ENCODE measurements at regions not wholly inside any gene's neighbourhood (a gene's known extent, or its start where the extent isn't known, plus 50 kb on each side); places are given as distances from the start of the nearest gene placed in this dataset.

DNA sequence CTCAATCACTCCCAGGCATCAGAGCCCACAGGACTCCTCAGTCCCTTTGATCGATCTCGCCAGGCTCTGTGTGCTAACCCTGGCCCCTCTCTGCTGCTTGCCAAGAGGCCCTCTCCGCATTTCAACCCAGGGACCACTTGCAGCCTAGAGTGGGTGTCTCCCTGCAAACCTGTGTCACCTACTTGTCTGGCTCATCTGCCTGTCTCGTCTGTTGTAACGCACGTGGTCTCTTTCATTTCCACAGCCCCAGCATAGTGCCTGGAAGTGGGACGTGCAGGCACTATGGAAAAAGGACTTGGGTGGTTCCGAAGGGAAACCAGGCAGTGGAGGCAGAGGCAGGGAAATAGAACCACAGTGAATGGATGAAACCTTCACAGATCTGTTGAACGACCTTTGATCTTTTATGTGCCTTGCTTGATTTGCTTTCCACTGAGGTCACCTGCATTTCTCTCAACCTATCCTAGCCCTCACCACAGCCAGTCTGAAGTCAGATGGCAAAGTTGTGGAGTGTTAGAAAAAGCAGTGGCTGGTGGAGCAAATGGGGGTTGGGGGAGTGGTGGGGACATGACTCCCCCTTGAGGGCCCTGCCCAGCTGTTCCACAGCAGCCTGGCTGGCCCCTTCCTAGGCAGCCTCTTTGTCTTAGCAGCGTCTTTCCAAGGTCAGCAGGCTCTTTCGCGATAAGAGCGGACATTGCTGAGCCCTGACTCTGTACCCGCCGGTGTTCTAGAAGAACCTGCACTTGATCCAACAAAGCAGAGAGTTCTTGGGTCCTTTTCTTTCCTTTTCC, 55.8 kb upstream of the TAGAP start:
- peak overlapping the region; percentile 75 for H3K27ac Mint-ChIP-seq
- intact Hi-C loops (cut with DNase I, micrococcal nuclease), result no loop called here
- no peaks in the 10 kb centered on the region for H3K9me3 Mint-ChIP-seq (ENCODE audit: low read depth)
- H3K4me3 Mint-ChIP-seq, result peak overlapping the region; percentile 6
- H3K36me3 Mint-ChIP-seq (ENCODE audit: low read depth), result no peaks in the 10 kb centered on the region
- H3K4me1 Mint-ChIP-seq, result peaks cover 81% of the 10 kb centered on the region
- ATAC-seq (peak; percentile 10), DNase-seq (peak; percentile 37)
- no peaks in the 10 kb centered on the region for H3K27me3 Mint-ChIP-seq
- ChIA-PET CTCF (interaction anchor here (1.1 to 16.1 kb wide), 5 partner anchors 9 to 92 kb away, joined by 3 to 330 read pairs (median 5); partner anchors contain the start of gene TAGAP), POLR2A (no interaction called here)

DNA sequence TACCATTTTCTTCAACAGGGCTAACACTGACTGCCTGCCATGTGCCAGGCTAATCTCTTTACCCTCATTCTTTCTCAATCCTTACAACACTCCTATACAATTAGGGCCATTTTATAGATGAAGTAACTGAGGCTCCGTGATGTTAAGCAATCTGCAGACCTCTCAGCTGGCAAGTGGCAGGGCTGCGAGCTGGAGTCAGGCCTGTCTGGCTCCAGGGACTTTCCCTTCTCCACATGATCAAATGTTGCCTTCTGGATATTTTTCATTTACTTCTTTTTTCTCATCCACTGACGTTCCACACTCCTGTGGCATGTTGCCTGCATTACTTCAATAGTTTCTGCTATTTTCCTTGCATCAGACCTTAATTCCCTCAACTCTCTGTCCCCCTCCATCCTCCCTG, 55.2 kb upstream of the TAGAP start:
- no peaks in the 10 kb centered on the region for H3K9me3 Mint-ChIP-seq (ENCODE audit: low read depth)
- H3K27me3 Mint-ChIP-seq, result no peaks in the 10 kb centered on the region
- ChIA-PET CTCF (interaction anchor here (0.6 to 16.1 kb wide), 7 partner anchors 11 to 755 kb away, joined by 3 to 330 read pairs (median 3); partner anchors contain the start of gene TAGAP), POLR2A (interaction anchor here (0.6 to 1.0 kb wide), 2 partner anchors 8 to 41 kb away, joined by 3 to 4 read pairs; no protein-coding TSS in a partner anchor)
- H3K36me3 Mint-ChIP-seq (ENCODE audit: low read depth), result no peaks in the 10 kb centered on the region
- peaks cover 83% of the 10 kb centered on the region for H3K4me1 Mint-ChIP-seq
- intact Hi-C loops (cut with DNase I, micrococcal nuclease), result no loop called here
- H3K4me3 Mint-ChIP-seq, result peak overlapping the region; percentile 6
- ATAC-seq (no peak), DNase-seq (no peak)
- peak overlapping the region; percentile 75 for H3K27ac Mint-ChIP-seq

DNA sequence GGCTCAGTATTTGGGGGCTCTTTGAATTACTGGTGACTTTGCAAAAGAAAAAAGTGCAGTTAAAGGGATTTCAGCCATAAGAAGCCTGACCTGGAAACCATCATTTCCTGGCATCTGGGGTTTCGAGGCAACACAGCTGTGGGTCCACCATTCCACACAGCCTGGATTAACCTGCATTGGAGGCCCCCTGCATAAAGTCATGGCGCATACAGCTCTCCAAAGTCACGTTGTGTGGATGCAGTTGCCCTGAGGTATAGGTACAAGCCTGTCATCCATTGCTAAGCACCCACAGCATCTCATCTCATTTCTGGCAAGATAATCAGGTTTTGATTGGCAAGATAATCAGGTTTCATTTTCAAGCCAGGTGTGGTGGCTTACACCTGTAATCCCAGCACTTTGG, 54.5 kb upstream of the TAGAP start:
- no peak for ATAC-seq
- no peaks in the 10 kb centered on the region for H3K27me3 Mint-ChIP-seq
- POLR2A ChIA-PET, result interaction anchor here (0.6 to 1.0 kb wide), 3 partner anchors 8 to 41 kb away, joined by 3 to 4 read pairs (median 3); no protein-coding TSS in a partner anchor

DNA sequence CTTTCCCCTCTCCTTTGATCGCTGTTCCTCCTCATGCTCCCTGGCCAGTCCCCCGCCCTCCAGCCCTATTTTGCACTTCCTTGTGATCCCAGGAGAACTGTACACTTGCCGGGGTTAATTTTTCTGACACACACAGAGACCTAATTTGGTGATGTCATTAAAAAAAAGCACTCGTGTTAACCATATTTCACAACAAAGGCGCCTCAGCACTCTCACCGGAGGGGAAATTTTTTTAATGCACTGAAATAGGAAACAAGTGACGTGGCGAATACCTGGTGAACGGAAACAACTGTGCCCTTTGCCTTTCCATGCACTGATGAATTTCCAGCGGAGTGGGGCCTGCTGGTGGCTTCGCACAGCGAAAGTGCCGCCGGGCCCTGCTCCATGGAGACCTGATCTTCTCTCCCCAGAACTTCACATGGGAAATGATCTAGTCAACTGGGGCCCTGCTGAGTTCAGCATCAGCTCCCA, 53.9 kb upstream of the TAGAP start:
- DNase-seq (peak; percentile 80), ATAC-seq (peak; percentile 52)
- H3K36me3 Mint-ChIP-seq (ENCODE audit: low read depth), result no peaks in the 10 kb centered on the region
- no peaks in the 10 kb centered on the region for H3K27me3 Mint-ChIP-seq
- POLR2A ChIA-PET, result interaction anchor here (0.9 kb wide), 1 partner anchor 17 kb away, joined by 3 read pairs; no protein-coding TSS in a partner anchor
- CTCF ChIA-PET, result interaction anchor here (0.8 to 16.1 kb wide), 7 partner anchors 9 to 188 kb away, joined by 3 to 330 read pairs (median 4); partner anchors contain the start of gene TAGAP
- peaks cover 83% of the 10 kb centered on the region for H3K4me1 Mint-ChIP-seq
- H3K27ac Mint-ChIP-seq, result peak overlapping the region; percentile 91
- intact Hi-C loops (cut with DNase I, micrococcal nuclease), result loop anchor here (1.0 kb wide), 4 partner anchors 39 to 445 kb away; no protein-coding TSS in a partner anchor
- peak overlapping the region; percentile 54 for H3K4me3 Mint-ChIP-seq
- no peaks in the 10 kb centered on the region for H3K9me3 Mint-ChIP-seq (ENCODE audit: low read depth)

More for the DNA sequence above, 54.5 kb upstream of the TAGAP start:
- Mint-ChIP-seq H3K27ac (peak overlapping the region; percentile 91), H3K9me3 (ENCODE audit: low read depth) (no peaks in the 10 kb centered on the region), H3K4me3 (no peak overlapping the region), H3K4me1 (peaks cover 83% of the 10 kb centered on the region), H3K36me3 (ENCODE audit: low read depth) (no peaks in the 10 kb centered on the region)
- CTCF ChIA-PET, result interaction anchor here (0.6 to 16.1 kb wide), 7 partner anchors 12 to 90 kb away, joined by 3 to 330 read pairs (median 3); partner anchors contain the start of gene TAGAP
- no peak for DNase-seq
- intact Hi-C loops (cut with DNase I, micrococcal nuclease), result no loop called here

DNA sequence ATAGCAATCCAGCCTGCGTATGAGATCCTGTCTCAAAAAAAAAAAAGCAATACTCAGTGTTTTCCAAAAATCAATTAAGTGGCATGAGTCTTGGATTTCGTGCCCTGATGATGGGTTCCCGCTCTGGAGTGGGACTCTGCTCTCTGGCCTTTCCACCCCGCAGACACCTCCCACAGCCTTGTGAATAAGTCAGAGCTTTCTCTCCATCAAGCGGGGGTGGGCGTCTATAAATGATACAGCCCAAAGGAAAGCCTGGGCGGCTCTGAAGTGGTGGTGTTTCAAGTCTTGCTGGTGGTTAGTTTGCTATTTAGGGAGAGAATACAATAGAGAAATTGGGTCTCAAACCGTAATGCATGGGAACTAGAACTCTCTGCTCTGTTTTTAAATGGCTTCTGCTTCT, 52.5 kb upstream of the TAGAP start:
- intact Hi-C loops (cut with DNase I, micrococcal nuclease), result loop anchor here in 1 of 2 experiments (1.0 to 2.0 kb wide), 2 partner anchors 16 to 38 kb away; no protein-coding TSS in a partner anchor
- H3K27me3 Mint-ChIP-seq, result no peaks in the 10 kb centered on the region
- peak overlapping the region; percentile 91 for H3K27ac Mint-ChIP-seq
- no peaks in the 10 kb centered on the region for H3K9me3 Mint-ChIP-seq (ENCODE audit: low read depth)
- peaks cover 80% of the 10 kb centered on the region for H3K4me1 Mint-ChIP-seq
- ChIA-PET CTCF (interaction anchor here (1.5 to 16.1 kb wide), 5 partner anchors 12 to 79 kb away, joined by 3 to 330 read pairs (median 9); partner anchors contain the start of gene TAGAP), POLR2A (interaction anchor here (0.7 to 1.2 kb wide), 2 partner anchors 34 to 52 kb away, joined by 3 to 4 read pairs; partner anchors contain the start of gene TAGAP)
- ATAC-seq (peak; percentile 40), DNase-seq (peak; percentile 81)
- H3K36me3 Mint-ChIP-seq (ENCODE audit: low read depth), result no peaks in the 10 kb centered on the region
- H3K4me3 Mint-ChIP-seq, result peak overlapping the region; percentile 22

DNA sequence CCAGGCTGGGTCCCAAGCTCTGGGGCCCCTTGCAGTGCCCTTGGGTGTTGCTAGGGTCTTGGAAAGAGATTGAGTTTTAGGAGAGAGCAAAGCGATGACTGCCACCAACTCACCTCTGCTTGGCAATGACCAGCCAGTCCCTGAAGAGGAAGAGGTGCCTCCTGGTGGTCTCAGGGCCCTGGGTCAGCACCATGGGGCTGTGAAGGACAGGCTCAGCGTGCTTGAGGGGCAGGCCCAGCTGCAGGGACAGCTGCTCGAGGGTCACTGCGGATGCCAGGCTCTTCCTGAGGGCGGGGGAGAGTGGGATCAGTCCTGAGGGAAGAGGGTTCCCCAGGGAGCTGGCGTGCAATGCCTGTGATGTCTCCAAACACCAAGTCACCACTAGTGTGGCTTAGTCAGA, 50.8 kb upstream of the TAGAP start:
- CTCF ChIA-PET, result interaction anchor here (0.7 to 16.1 kb wide), 7 partner anchors 10 to 87 kb away, joined by 3 to 330 read pairs (median 3); partner anchors contain the start of gene TAGAP
- intact Hi-C loops (cut with DNase I, micrococcal nuclease), result loop anchor here in 1 of 2 experiments (2.0 kb wide), 1 partner anchor 15 kb away; no protein-coding TSS in a partner anchor
- no peaks in the 10 kb centered on the region for H3K9me3 Mint-ChIP-seq (ENCODE audit: low read depth)
- H3K27ac Mint-ChIP-seq, result peak overlapping the region; percentile 27
- DNase-seq (no peak), ATAC-seq (no peak)
- no peaks in the 10 kb centered on the region for H3K27me3 Mint-ChIP-seq
- no peak overlapping the region for H3K4me3 Mint-ChIP-seq
- peaks cover 82% of the 10 kb centered on the region for H3K4me1 Mint-ChIP-seq
- H3K36me3 Mint-ChIP-seq (ENCODE audit: low read depth), result no peaks in the 10 kb centered on the region
- POLR2A ChIA-PET, result interaction anchor here (1.0 to 1.6 kb wide), 3 partner anchors 11 to 52 kb away, joined by 3 to 6 read pairs (median 3); no protein-coding TSS in a partner anchor

DNA sequence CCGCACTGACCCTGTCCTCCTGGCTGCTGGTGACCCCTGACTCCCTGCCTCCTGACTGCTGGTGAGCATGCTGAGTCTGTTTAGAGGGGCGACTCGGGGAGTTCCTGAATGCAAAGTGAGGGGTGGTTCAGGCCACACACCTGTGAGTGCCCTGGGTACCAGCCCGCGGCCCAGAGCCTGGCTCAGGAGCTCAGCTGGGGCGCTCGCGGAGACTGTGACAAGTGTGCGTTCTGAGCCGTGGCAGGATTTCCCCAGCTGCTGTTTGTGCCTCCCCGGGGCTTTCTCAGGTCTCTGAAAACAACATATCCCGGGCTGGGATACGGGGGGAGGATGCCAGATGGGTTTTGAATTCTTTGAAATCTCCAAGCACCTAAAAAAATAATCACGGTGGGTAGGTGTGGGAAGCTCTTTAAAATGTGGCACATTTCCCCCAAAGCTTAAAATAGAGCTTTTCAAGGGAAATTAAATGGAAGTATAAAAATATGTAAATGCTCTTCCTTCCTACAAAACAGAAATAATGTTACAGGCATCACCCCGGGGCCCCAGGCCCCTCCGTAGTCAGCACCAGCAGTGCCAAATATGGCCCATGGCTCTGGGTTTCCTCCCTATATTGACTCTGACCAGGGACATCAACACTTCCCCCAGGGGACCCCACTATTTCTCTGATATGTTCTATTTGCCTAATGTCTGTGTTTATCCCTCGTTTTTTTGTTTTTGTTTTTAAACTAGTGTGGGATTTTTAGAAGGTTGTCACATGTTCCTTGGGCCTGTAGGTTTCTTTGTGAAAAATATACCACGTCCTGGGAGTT, 49.9 kb upstream of the TAGAP start:
- peak overlapping the region; percentile 58 for H3K4me3 Mint-ChIP-seq
- DNase-seq, result peak; percentile 84
- peak overlapping the region; percentile 93 for H3K27ac Mint-ChIP-seq
- peaks cover 82% of the 10 kb centered on the region for H3K4me1 Mint-ChIP-seq
- H3K27me3 Mint-ChIP-seq, result no peaks in the 10 kb centered on the region
- intact Hi-C loops (cut with DNase I, micrococcal nuclease), result no loop called here
- no peaks in the 10 kb centered on the region for H3K9me3 Mint-ChIP-seq (ENCODE audit: low read depth)
- POLR2A ChIA-PET, result interaction anchor here (0.5 to 1.9 kb wide), 7 partner anchors 10 to 77 kb away, joined by 3 to 18 read pairs (median 4); partner anchors contain the start of gene TAGAP
- ATAC-seq, result peak; percentile 64
- CTCF ChIA-PET, result interaction anchor here (0.6 to 5.3 kb wide), 15 partner anchors 9 to 87 kb away, joined by 3 to 30 read pairs (median 4); partner anchors contain the start of gene TAGAP
- H3K36me3 Mint-ChIP-seq (ENCODE audit: low read depth), result no peaks in the 10 kb centered on the region

Data from activated CD4-positive, alpha-beta T cell treated with anti-CD3 and anti-CD28 coated beads for 36 hours (primary cell).